Amygdala (tissue), 56 donors: ENCODE measurements at regions not wholly inside any gene's neighbourhood (a gene's known extent, or its start where the extent isn't known, plus 50 kb on each side); places are given as distances from the start of the nearest gene placed in this dataset.

Source experiments
- DNase-seq, 56 donors: peaks; one replicate each; lab custom pipeline; 2025; lab: John Stamatoyannopoulos, UW

GRCh38 chr11:112826788-112827187 is 134.4 kb upstream of the NCAM1 start:
- DNase-seq, result no peak

GRCh38 chr11:112828421-112828820 is 132.8 kb upstream of the NCAM1 start:
- DNase-seq, result no peak

- DNase-seq, result no peak
Observed at GRCh38 chr11:112829971-112830654, 131.1 kb upstream of the NCAM1 start.

GRCh38 chr11:112831041-112831440 is 130.2 kb upstream of the NCAM1 start:
- no peak for DNase-seq

- DNase-seq, result no peak
Observed at GRCh38 chr11:112831969-112832766, 129.1 kb upstream of the NCAM1 start.

GRCh38 chr11:112834277-112834755 is 126.9 kb upstream of the NCAM1 start:
- peak in 53 of 56 donors; percentile 11 to 86 (median 60) for DNase-seq

- no peak for DNase-seq
Observed at GRCh38 chr11:112835591-112836255, 125.5 kb upstream of the NCAM1 start.

GRCh38 chr11:112836256-112836602 is 125.0 kb upstream of the NCAM1 start:
- no peak for DNase-seq

- peak in 42 of 56 donors; percentile 3 to 78 (median 34) for DNase-seq
Observed at GRCh38 chr11:112837162-112837826, 123.9 kb upstream of the NCAM1 start.

- no peak for DNase-seq
Observed at GRCh38 chr11:112839051-112839450, 122.2 kb upstream of the NCAM1 start.

GRCh38 chr11:112841729-112842128 is 119.5 kb upstream of the NCAM1 start:
- DNase-seq, result no peak

- DNase-seq, result no peak
Observed at GRCh38 chr11:112842151-112842550, 119.1 kb upstream of the NCAM1 start.

- DNase-seq, result peak in 54 of 56 donors; percentile 32 to 94 (median 80)
Observed at GRCh38 chr11:112844517-112844916, 116.7 kb upstream of the NCAM1 start.

- no peak for DNase-seq
Observed at GRCh38 chr11:112847568-112847967, 113.7 kb upstream of the NCAM1 start.

- DNase-seq, result peak in 1 of 56 donors; percentile 16
Observed at GRCh38 chr11:112852143-112852866, 108.9 kb upstream of the NCAM1 start.

- DNase-seq, result no peak
Observed at GRCh38 chr11:112856133-112856532, 105.1 kb upstream of the NCAM1 start.

- DNase-seq, result no peak
Observed at GRCh38 chr11:112856591-112856990, 104.6 kb upstream of the NCAM1 start.

GRCh38 chr11:112858289-112859023 is 102.8 kb upstream of the NCAM1 start:
- DNase-seq, result no peak

- no peak for DNase-seq
Observed at GRCh38 chr11:112859787-112860186, 101.4 kb upstream of the NCAM1 start.
